Hepatic stellate cell (primary cell): ENCODE measurements at regions not wholly inside any gene's neighbourhood (a gene's known extent, or its start where the extent isn't known, plus 50 kb on each side); places are given as distances from the start of the nearest gene placed in this dataset.
"Not testable (repeated sequence)": the region's sequence is repeated elsewhere in the genome, so short reads cannot be mapped to it uniquely, and the experiment has no call there.

Source experiments
- DNase-seq: peaks from one replicate; pipeline ENCODE4 v3.0.0; 2011; ENCODE audit warnings: low spot score

- no peak for DNase-seq
These were observed 59.2 kb downstream of the C9orf50 start for GRCh38 chr9:129561594-129562281.

GRCh38 chr9:129560881-129561306 lies 60.0 kb downstream of the C9orf50 start:
- DNase-seq = no peak

- no peak for DNase-seq
These were observed 61.4 kb downstream of the C9orf50 start for GRCh38 chr9:129559506-129559881.

- no peak for DNase-seq
These were observed 62.1 kb downstream of the C9orf50 start for GRCh38 chr9:129558551-129559505.

- no peak for DNase-seq
These were observed 62.8 kb downstream of the C9orf50 start for GRCh38 chr9:129558063-129558550.

- no peak for DNase-seq
These were observed 63.5 kb downstream of the C9orf50 start for GRCh38 chr9:129557192-129558036.

GRCh38 chr9:129556491-129557191 lies 64.3 kb downstream of the C9orf50 start:
- DNase-seq = no peak

- DNase-seq = no peak
These were observed 65.2 kb downstream of the C9orf50 start for GRCh38 chr9:129555512-129556215.

- DNase-seq = no peak
These were observed 66.3 kb downstream of the C9orf50 start for GRCh38 chr9:129554649-129555048.

- DNase-seq = no peak
These were observed 67.6 kb downstream of the C9orf50 start for GRCh38 chr9:129553277-129553676.

- DNase-seq = no peak
These were observed 68.8 kb downstream of the C9orf50 start for GRCh38 chr9:129552064-129552463.

GRCh38 chr9:129551393-129551973 lies 69.4 kb downstream of the C9orf50 start:
- DNase-seq = no peak

- not testable (repeated sequence) for DNase-seq
These were observed 69.9 kb downstream of the C9orf50 start for GRCh38 chr9:129550977-129551376.

- DNase-seq = peak; percentile 62
These were observed 70.6 kb downstream of the C9orf50 start for GRCh38 chr9:129550199-129550839.

- DNase-seq = no peak
These were observed 71.2 kb downstream of the C9orf50 start for GRCh38 chr9:129549684-129550083.

- no peak for DNase-seq
These were observed 71.8 kb downstream of the C9orf50 start for GRCh38 chr9:129549139-129549538.

GRCh38 chr9:129548571-129549135 lies 72.2 kb downstream of the C9orf50 start:
- DNase-seq = no peak

- no peak for DNase-seq
These were observed 72.9 kb downstream of the C9orf50 start for GRCh38 chr9:129547869-129548570.

- DNase-seq = no peak
These were observed 73.8 kb downstream of the C9orf50 start for GRCh38 chr9:129547063-129547462.
